ENCODE measurements at regions not wholly inside any gene's neighbourhood (a gene's known extent, or its start where the extent isn't known, plus 50 kb on each side); places are given as distances from the start of the nearest gene placed in this dataset.

- H3K27ac Mint-ChIP-seq: no peak overlapping the region
- peaks cover 53% of the 10 kb centered on the region for H3K4me1 Mint-ChIP-seq
- POLR2A ChIA-PET: no interaction called here
- no peaks in the 10 kb centered on the region for H3K27me3 Mint-ChIP-seq (ENCODE audit: low read depth)
- H3K4me3 Mint-ChIP-seq: no peak overlapping the region
- no peak for TF ChIP-seq ATF6 (CRISPR knock-in tag; IDR thresholded peaks at IDR 0.05)
- no peak for TF ChIP-seq ZNF512 (CRISPR knock-in tag; IDR thresholded peaks at IDR 0.05; ENCODE audit: borderline replicate concordance)
- TF ChIP-seq ZNF121 (CRISPR knock-in tag; IDR thresholded peaks at IDR 0.05): no peak
- TF ChIP-seq, protein P1, sequence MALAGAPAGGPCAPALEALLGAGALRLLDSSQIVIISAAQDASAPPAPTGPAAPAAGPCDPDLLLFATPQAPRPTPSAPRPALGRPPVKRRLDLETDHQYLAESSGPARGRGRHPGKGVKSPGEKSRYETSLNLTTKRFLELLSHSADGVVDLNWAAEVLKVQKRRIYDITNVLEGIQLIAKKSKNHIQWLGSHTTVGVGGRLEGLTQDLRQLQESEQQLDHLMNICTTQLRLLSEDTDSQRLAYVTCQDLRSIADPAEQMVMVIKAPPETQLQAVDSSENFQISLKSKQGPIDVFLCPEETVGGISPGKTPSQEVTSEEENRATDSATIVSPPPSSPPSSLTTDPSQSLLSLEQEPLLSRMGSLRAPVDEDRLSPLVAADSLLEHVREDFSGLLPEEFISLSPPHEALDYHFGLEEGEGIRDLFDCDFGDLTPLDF (CRISPR knock-in tag; IDR thresholded peaks at IDR 0.05): no peak
- TF ChIP-seq ZBTB43 (CRISPR knock-in tag; IDR thresholded peaks at IDR 0.05): no peak
- TF ChIP-seq, protein P2, sequence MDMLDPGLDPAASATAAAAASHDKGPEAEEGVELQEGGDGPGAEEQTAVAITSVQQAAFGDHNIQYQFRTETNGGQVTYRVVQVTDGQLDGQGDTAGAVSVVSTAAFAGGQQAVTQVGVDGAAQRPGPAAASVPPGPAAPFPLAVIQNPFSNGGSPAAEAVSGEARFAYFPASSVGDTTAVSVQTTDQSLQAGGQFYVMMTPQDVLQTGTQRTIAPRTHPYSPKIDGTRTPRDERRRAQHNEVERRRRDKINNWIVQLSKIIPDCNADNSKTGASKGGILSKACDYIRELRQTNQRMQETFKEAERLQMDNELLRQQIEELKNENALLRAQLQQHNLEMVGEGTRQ (CRISPR knock-in tag; IDR thresholded peaks at IDR 0.05): no peak
- no peak for TF ChIP-seq TCF7 (CRISPR knock-in tag; IDR thresholded peaks at IDR 0.05; ENCODE audit: low read depth)
- TF ChIP-seq, protein P3, sequence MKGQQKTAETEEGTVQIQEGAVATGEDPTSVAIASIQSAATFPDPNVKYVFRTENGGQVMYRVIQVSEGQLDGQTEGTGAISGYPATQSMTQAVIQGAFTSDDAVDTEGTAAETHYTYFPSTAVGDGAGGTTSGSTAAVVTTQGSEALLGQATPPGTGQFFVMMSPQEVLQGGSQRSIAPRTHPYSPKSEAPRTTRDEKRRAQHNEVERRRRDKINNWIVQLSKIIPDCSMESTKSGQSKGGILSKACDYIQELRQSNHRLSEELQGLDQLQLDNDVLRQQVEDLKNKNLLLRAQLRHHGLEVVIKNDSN (CRISPR knock-in tag; IDR thresholded peaks at IDR 0.05): no peak
- TF ChIP-seq NR3C1 (CRISPR knock-in tag; conservative IDR thresholded peaks at IDR 0.05; ENCODE audit: low read depth): no peak
- TF ChIP-seq TEAD4 (CRISPR knock-in tag; IDR thresholded peaks at IDR 0.05): no peak
- TF ChIP-seq NR2C2 (CRISPR knock-in tag; IDR thresholded peaks at IDR 0.05): no peak
- TF ChIP-seq GABPB1 (CRISPR knock-in tag; IDR thresholded peaks at IDR 0.05): no peak
- no peak for TF ChIP-seq SMAD3 (CRISPR knock-in tag; IDR thresholded peaks at IDR 0.05; ENCODE audit: borderline replicate concordance)
- no peak for TF ChIP-seq MYBL2 (CRISPR knock-in tag; IDR thresholded peaks at IDR 0.05)
- ATAC-seq (no peak; the same call in 1 of the 2 replicates), DNase-seq (ENCODE audit: low spot score) (no peak)
- no peaks in the 10 kb centered on the region for H3K9me3 Mint-ChIP-seq
- CTCF ChIA-PET: no interaction called here
- H3K36me3 Mint-ChIP-seq: no peaks in the 10 kb centered on the region
Measured at GRCh38 chr2:176755537-176756135, 457.0 kb upstream of the HNRNPA3 start.

- H3K4me3 Mint-ChIP-seq: no peak overlapping the region
- no peaks in the 10 kb centered on the region for H3K36me3 Mint-ChIP-seq
- TF ChIP-seq ATF1 (CRISPR knock-in tag; IDR thresholded peaks at IDR 0.05) (no peak), EMX1 (CRISPR knock-in tag; IDR thresholded peaks at IDR 0.05) (no peak), ZNF423 (CRISPR knock-in tag; IDR thresholded peaks at IDR 0.05) (no peak), SMAD4 (CRISPR knock-in tag; IDR thresholded peaks at IDR 0.05) (no peak), ZNF416 (CRISPR knock-in tag; IDR thresholded peaks at IDR 0.05) (no peak), TCF7 (CRISPR knock-in tag; IDR thresholded peaks at IDR 0.05; ENCODE audit: low read depth) (no peak), NR2C2 (CRISPR knock-in tag; IDR thresholded peaks at IDR 0.05) (no peak), ATF6 (CRISPR knock-in tag; IDR thresholded peaks at IDR 0.05) (no peak), FOXK1 (CRISPR knock-in tag; IDR thresholded peaks at IDR 0.05) (no peak)
- TF ChIP-seq, protein P4, sequence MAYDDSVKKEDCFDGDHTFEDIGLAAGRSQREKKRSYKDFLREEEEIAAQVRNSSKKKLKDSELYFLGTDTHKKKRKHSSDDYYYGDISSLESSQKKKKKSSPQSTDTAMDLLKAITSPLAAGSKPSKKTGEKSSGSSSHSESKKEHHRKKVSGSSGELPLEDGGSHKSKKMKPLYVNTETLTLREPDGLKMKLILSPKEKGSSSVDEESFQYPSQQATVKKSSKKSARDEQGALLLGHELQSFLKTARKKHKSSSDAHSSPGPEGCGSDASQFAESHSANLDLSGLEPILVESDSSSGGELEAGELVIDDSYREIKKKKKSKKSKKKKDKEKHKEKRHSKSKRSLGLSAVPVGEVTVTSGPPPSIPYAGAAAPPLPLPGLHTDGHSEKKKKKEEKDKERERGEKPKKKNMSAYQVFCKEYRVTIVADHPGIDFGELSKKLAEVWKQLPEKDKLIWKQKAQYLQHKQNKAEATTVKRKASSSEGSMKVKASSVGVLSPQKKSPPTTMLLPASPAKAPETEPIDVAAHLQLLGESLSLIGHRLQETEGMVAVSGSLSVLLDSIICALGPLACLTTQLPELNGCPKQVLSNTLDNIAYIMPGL (CRISPR knock-in tag; IDR thresholded peaks at IDR 0.05): no peak
- TF ChIP-seq, protein P5, sequence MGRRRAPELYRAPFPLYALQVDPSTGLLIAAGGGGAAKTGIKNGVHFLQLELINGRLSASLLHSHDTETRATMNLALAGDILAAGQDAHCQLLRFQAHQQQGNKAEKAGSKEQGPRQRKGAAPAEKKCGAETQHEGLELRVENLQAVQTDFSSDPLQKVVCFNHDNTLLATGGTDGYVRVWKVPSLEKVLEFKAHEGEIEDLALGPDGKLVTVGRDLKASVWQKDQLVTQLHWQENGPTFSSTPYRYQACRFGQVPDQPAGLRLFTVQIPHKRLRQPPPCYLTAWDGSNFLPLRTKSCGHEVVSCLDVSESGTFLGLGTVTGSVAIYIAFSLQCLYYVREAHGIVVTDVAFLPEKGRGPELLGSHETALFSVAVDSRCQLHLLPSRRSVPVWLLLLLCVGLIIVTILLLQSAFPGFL (CRISPR knock-in tag; IDR thresholded peaks at IDR 0.05; ENCODE audit: borderline replicate concordance): no peak
- DNase-seq (ENCODE audit: low spot score) (no peak), ATAC-seq (no peak)
- peaks cover 55% of the 10 kb centered on the region for H3K4me1 Mint-ChIP-seq
- POLR2A ChIA-PET: no interaction called here
- no peaks in the 10 kb centered on the region for H3K9me3 Mint-ChIP-seq
- H3K27ac Mint-ChIP-seq: no peak overlapping the region
- CTCF ChIA-PET: interaction anchor here (1.4 kb wide), 1 partner anchor 391 kb away, joined by 4 read pairs; no protein-coding TSS in a partner anchor
- no peaks in the 10 kb centered on the region for H3K27me3 Mint-ChIP-seq (ENCODE audit: low read depth)
Measured at GRCh38 chr2:176758426-176758825, 454.2 kb upstream of the HNRNPA3 start.

Data from WTC11 (cell line).